ENCODE measurements at regions not wholly inside any gene's neighbourhood (a gene's known extent, or its start where the extent isn't known, plus 50 kb on each side); places are given as distances from the start of the nearest gene placed in this dataset.

DNA sequence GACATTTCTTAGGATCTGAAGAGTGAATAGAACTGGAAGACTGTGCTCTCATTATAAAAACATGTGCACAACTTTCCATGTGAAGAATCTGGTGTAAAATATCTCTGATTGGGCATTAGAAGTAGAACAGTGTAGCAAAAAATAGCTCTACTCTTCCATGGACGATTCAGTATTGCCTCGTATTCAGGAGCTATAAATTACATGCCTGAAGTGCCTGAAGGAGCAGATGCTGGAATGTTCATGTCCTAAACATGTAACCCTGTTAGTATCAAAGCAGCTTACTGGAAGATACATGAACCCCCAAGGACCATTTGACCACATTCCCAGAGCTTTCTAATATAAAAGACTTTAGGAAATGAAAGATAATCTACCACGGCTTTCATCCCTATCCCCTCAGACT is 528.9 kb downstream of the DACH1 start:
- Histone ChIP-seq H3K36me3 (ENCODE audit: control insufficient read depth in 2 of 2, extremely low read depth in 1 of 2, insufficient read depth in 2 of 2, low read length in 2 of 2) (no peaks in the 10 kb centered on the region), H4K20me1 (ENCODE audit: control insufficient read depth, extremely low read depth, insufficient read depth, low read length) (no peaks in the 10 kb centered on the region), H3K9ac (ENCODE audit: control insufficient read depth, extremely low read depth, insufficient read depth, low read length) (no peak overlapping the region), H3K9me3 (ENCODE audit: control insufficient read depth, low read depth, low read length) (no peaks in the 10 kb centered on the region), H3K4me3 (ENCODE audit: control insufficient read depth in 2 of 3, extremely low read depth in 1 of 3, insufficient read depth in 2 of 3, low read depth in 1 of 3, low read length in 3 of 3) (no peak overlapping the region), H3K4me1 (ENCODE audit: control insufficient read depth, extremely low read depth, insufficient read depth, low read length) (no peaks in the 10 kb centered on the region), H3K9me1 (ENCODE audit: control insufficient read depth, extremely low read depth, insufficient read depth, low read length) (no peaks in the 10 kb centered on the region), H3K79me2 (ENCODE audit: control insufficient read depth, insufficient read depth, low read length) (no peaks in the 10 kb centered on the region), H3K27me3 (ENCODE audit: control insufficient read depth, extremely low read depth, insufficient read depth, low read length) (no peaks in the 10 kb centered on the region), H2AFZ (ENCODE audit: control insufficient read depth, low read length) (no peak overlapping the region), H3K4me2 (ENCODE audit: control insufficient read depth, extremely low read depth, insufficient read depth, low read depth, low read length) (no peak overlapping the region), H3K27ac (ENCODE audit: control insufficient read depth, insufficient read depth, low read length) (no peak overlapping the region)
- dilution Hi-C loops (cut with MboI; ENCODE audit: extremely low pct_ligation_motif_present, low sequenced_read_pairs): no loop called here
- no peak for DNase-seq (ENCODE audit: low read depth, low spot score)
- no peak for FAIRE-seq
- TF ChIP-seq, protein P1, sequence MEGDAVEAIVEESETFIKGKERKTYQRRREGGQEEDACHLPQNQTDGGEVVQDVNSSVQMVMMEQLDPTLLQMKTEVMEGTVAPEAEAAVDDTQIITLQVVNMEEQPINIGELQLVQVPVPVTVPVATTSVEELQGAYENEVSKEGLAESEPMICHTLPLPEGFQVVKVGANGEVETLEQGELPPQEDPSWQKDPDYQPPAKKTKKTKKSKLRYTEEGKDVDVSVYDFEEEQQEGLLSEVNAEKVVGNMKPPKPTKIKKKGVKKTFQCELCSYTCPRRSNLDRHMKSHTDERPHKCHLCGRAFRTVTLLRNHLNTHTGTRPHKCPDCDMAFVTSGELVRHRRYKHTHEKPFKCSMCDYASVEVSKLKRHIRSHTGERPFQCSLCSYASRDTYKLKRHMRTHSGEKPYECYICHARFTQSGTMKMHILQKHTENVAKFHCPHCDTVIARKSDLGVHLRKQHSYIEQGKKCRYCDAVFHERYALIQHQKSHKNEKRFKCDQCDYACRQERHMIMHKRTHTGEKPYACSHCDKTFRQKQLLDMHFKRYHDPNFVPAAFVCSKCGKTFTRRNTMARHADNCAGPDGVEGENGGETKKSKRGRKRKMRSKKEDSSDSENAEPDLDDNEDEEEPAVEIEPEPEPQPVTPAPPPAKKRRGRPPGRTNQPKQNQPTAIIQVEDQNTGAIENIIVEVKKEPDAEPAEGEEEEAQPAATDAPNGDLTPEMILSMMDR (optimal IDR thresholded peaks at IDR 0.05 in 1 of 3, IDR thresholded peaks at IDR 0.05 in 1 of 3, conservative IDR thresholded peaks at IDR 0.05 in 1 of 3; ENCODE audit: extremely low read depth in 1 of 3, insufficient read depth in 2 of 3, low read length in 3 of 3): no peak
- no peak for TF ChIP-seq EZH2 (IDR thresholded peaks at IDR 0.05; ENCODE audit: low read length)

DNA sequence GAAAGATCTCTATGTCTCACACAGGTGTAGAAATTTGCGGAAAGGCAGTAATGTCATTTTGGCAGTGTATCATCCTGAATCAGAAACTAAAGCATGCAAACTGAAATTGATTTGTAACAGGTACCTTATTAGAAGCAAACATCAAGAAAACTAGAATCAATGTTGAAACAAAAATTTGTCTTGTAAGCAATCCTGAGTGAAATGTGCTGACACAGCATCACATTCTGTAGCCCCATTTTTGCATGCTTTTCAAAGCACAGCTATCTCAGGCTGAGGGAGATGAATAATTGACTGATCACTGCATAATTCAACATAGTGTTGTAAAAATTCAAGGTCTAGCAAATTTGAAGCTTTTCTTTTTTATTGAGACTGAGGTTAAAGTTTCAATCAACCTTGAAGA is 539.7 kb downstream of the DACH1 start:
- dilution Hi-C loops (cut with MboI; ENCODE audit: extremely low pct_ligation_motif_present, low sequenced_read_pairs): no loop called here
- no peak for TF ChIP-seq EZH2 (IDR thresholded peaks at IDR 0.05; ENCODE audit: low read length)
- TF ChIP-seq, protein P1 (optimal IDR thresholded peaks at IDR 0.05 in 1 of 3, IDR thresholded peaks at IDR 0.05 in 1 of 3, conservative IDR thresholded peaks at IDR 0.05 in 1 of 3; ENCODE audit: extremely low read depth in 1 of 3, insufficient read depth in 2 of 3, low read length in 3 of 3): no peak

More for the DNA sequence above, 539.7 kb downstream of the DACH1 start:
- no peaks in the 10 kb centered on the region for H3K36me3 ChIP-seq (ENCODE audit: control insufficient read depth in 2 of 2, extremely low read depth in 1 of 2, insufficient read depth in 2 of 2, low read length in 2 of 2)
- H3K79me2 ChIP-seq (ENCODE audit: control insufficient read depth, insufficient read depth, low read length): no peaks in the 10 kb centered on the region
- DNase-seq (ENCODE audit: low read depth, low spot score) (no peak), FAIRE-seq (no peak)
- H3K4me1 ChIP-seq (ENCODE audit: control insufficient read depth, extremely low read depth, insufficient read depth, low read length): no peaks in the 10 kb centered on the region
- H3K9me1 ChIP-seq (ENCODE audit: control insufficient read depth, extremely low read depth, insufficient read depth, low read length): no peaks in the 10 kb centered on the region
- H3K27ac ChIP-seq (ENCODE audit: control insufficient read depth, insufficient read depth, low read length): no peak overlapping the region
- no peak overlapping the region for H3K9ac ChIP-seq (ENCODE audit: control insufficient read depth, extremely low read depth, insufficient read depth, low read length)
- H3K4me2 ChIP-seq (ENCODE audit: control insufficient read depth, extremely low read depth, insufficient read depth, low read depth, low read length): no peak overlapping the region
- no peaks in the 10 kb centered on the region for H4K20me1 ChIP-seq (ENCODE audit: control insufficient read depth, extremely low read depth, insufficient read depth, low read length)
- H3K27me3 ChIP-seq (ENCODE audit: control insufficient read depth, extremely low read depth, insufficient read depth, low read length): no peaks in the 10 kb centered on the region
- no peaks in the 10 kb centered on the region for H3K9me3 ChIP-seq (ENCODE audit: control insufficient read depth, low read depth, low read length)
- no peak overlapping the region for H2AFZ ChIP-seq (ENCODE audit: control insufficient read depth, low read length)
- H3K4me3 ChIP-seq (ENCODE audit: control insufficient read depth in 2 of 3, extremely low read depth in 1 of 3, insufficient read depth in 2 of 3, low read depth in 1 of 3, low read length in 3 of 3): no peak overlapping the region
